ENCODE measurements at regions not wholly inside any gene's neighbourhood (a gene's known extent, or its start where the extent isn't known, plus 50 kb on each side); places are given as distances from the start of the nearest gene placed in this dataset.

- Histone ChIP-seq H3K4me3 (no peak overlapping the region), H3K9me3 (no peaks in the 10 kb centered on the region), H3K4me1 (replicated peaks) (no peaks in the 10 kb centered on the region), H3K36me3 (no peaks in the 10 kb centered on the region), H3K27ac (no peak overlapping the region), H3K27me3 (replicated peaks; ENCODE audit: insufficient read depth) (no peaks in the 10 kb centered on the region)
- TF ChIP-seq POLR2A (IDR thresholded peaks at IDR 0.05): no peak
- no peak for TF ChIP-seq POLR2AphosphoS5 (IDR thresholded peaks at IDR 0.05)
- TF ChIP-seq CTCF (IDR thresholded peaks at IDR 0.05): no peak
- DNase-seq (ENCODE audit: low spot score): no peak
- intact Hi-C loops (cut with DNase I): no loop called here
These were observed 175.0 kb downstream of the NEDD1 start for GRCh38 chr12:97082029-97082428.

GRCh38 chr12:97093187-97093683 is 186.2 kb downstream of the NEDD1 start:
- no peak for DNase-seq (ENCODE audit: low spot score)
- Histone ChIP-seq H3K27ac (no peak overlapping the region), H3K4me3 (no peak overlapping the region), H3K27me3 (replicated peaks; ENCODE audit: insufficient read depth) (no peaks in the 10 kb centered on the region), H3K4me1 (replicated peaks) (no peaks in the 10 kb centered on the region), H3K9me3 (no peaks in the 10 kb centered on the region), H3K36me3 (no peaks in the 10 kb centered on the region)
- intact Hi-C loops (cut with DNase I): no loop called here
- 73% methylated on average over 6 of the region's 6 CpGs for WGBS
- TF ChIP-seq CTCF (IDR thresholded peaks at IDR 0.05) (no peak), POLR2AphosphoS5 (IDR thresholded peaks at IDR 0.05) (no peak), POLR2A (IDR thresholded peaks at IDR 0.05) (no peak)

GRCh38 chr12:97097734-97098133 is 190.7 kb downstream of the NEDD1 start:
- WGBS: 92% methylated on average over 1 of the region's 1 CpG
- intact Hi-C loops (cut with DNase I): no loop called here
- Histone ChIP-seq H3K36me3 (no peaks in the 10 kb centered on the region), H3K27me3 (replicated peaks; ENCODE audit: insufficient read depth) (no peaks in the 10 kb centered on the region), H3K27ac (no peak overlapping the region), H3K4me3 (no peak overlapping the region), H3K9me3 (no peaks in the 10 kb centered on the region), H3K4me1 (replicated peaks) (no peaks in the 10 kb centered on the region)
- TF ChIP-seq POLR2AphosphoS5 (IDR thresholded peaks at IDR 0.05) (no peak), CTCF (IDR thresholded peaks at IDR 0.05) (no peak), POLR2A (IDR thresholded peaks at IDR 0.05) (no peak)
- no peak for DNase-seq (ENCODE audit: low spot score)

- H3K4me3 ChIP-seq: no peak overlapping the region
- DNase-seq (ENCODE audit: low spot score): no peak
- TF ChIP-seq CTCF (IDR thresholded peaks at IDR 0.05): no peak
- TF ChIP-seq POLR2AphosphoS5 (IDR thresholded peaks at IDR 0.05): no peak
- no peak for TF ChIP-seq POLR2A (IDR thresholded peaks at IDR 0.05)
- no peak overlapping the region for H3K27ac ChIP-seq
- H3K4me1 ChIP-seq (replicated peaks): no peaks in the 10 kb centered on the region
- H3K36me3 ChIP-seq: no peaks in the 10 kb centered on the region
- intact Hi-C loops (cut with DNase I): no loop called here
- H3K9me3 ChIP-seq: no peaks in the 10 kb centered on the region
- no peaks in the 10 kb centered on the region for H3K27me3 ChIP-seq (replicated peaks; ENCODE audit: insufficient read depth)
These were observed 202.4 kb downstream of the NEDD1 start for GRCh38 chr12:97109441-97109840.

- intact Hi-C loops (cut with DNase I): no loop called here
- no peaks in the 10 kb centered on the region for H3K27me3 ChIP-seq (replicated peaks; ENCODE audit: insufficient read depth)
- TF ChIP-seq CTCF (IDR thresholded peaks at IDR 0.05) (no peak), POLR2AphosphoS5 (IDR thresholded peaks at IDR 0.05) (no peak), POLR2A (IDR thresholded peaks at IDR 0.05) (no peak)
- no peak overlapping the region for H3K27ac ChIP-seq
- H3K4me3 ChIP-seq: no peak overlapping the region
- H3K9me3 ChIP-seq: no peaks in the 10 kb centered on the region
- DNase-seq (ENCODE audit: low spot score): no peak
- no peaks in the 10 kb centered on the region for H3K4me1 ChIP-seq (replicated peaks)
- WGBS: 27% methylated on average over 4 of the region's 4 CpGs
- H3K36me3 ChIP-seq: no peaks in the 10 kb centered on the region
These were observed 205.1 kb downstream of the NEDD1 start for GRCh38 chr12:97112136-97112535.

Data from prostate gland (tissue), 2 donors.